ENCODE measurements at regions not wholly inside any gene's neighbourhood (a gene's known extent, or its start where the extent isn't known, plus 50 kb on each side); places are given as distances from the start of the nearest gene placed in this dataset.

DNA sequence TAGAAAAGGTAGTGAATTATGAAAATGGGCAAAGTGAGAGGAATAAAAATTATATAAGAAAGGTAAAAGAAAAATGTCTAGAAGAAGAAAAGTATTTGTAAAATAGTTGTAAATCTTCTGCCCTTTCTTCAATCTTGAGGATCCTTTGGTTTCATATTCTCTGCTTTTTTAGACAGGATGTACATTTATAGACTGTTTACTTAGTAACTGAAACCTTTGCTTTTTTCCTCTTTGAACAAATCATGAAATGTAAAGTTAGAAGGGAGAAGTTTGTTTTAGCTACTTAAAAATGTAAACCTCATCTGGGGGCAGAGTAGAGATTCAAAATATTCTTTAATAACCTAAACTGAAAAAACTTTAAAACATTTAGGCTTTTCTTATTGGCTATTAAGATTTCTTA lies 150.4 kb upstream of the ITGA4 start:
- TF ChIP-seq, protein P1, sequence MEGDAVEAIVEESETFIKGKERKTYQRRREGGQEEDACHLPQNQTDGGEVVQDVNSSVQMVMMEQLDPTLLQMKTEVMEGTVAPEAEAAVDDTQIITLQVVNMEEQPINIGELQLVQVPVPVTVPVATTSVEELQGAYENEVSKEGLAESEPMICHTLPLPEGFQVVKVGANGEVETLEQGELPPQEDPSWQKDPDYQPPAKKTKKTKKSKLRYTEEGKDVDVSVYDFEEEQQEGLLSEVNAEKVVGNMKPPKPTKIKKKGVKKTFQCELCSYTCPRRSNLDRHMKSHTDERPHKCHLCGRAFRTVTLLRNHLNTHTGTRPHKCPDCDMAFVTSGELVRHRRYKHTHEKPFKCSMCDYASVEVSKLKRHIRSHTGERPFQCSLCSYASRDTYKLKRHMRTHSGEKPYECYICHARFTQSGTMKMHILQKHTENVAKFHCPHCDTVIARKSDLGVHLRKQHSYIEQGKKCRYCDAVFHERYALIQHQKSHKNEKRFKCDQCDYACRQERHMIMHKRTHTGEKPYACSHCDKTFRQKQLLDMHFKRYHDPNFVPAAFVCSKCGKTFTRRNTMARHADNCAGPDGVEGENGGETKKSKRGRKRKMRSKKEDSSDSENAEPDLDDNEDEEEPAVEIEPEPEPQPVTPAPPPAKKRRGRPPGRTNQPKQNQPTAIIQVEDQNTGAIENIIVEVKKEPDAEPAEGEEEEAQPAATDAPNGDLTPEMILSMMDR (IDR thresholded peaks at IDR 0.05) = no peak
- TF ChIP-seq EZH2 (IDR thresholded peaks at IDR 0.05) = no peak

Measured in neural progenitor cell (in vitro differentiated cells).